Fibroblast of skin of right quadriceps (primary cell): ENCODE measurements at regions not wholly inside any gene's neighbourhood (a gene's known extent, or its start where the extent isn't known, plus 50 kb on each side); places are given as distances from the start of the nearest gene placed in this dataset.
"Not testable (repeated sequence)": the region's sequence is repeated elsewhere in the genome, so short reads cannot be mapped to it uniquely, and the experiment has no call there.

ENCODE experiments used
- DNase-seq: peaks from one replicate; pipeline ENCODE4 v3.0.0-alpha.2; 2013

DNA sequence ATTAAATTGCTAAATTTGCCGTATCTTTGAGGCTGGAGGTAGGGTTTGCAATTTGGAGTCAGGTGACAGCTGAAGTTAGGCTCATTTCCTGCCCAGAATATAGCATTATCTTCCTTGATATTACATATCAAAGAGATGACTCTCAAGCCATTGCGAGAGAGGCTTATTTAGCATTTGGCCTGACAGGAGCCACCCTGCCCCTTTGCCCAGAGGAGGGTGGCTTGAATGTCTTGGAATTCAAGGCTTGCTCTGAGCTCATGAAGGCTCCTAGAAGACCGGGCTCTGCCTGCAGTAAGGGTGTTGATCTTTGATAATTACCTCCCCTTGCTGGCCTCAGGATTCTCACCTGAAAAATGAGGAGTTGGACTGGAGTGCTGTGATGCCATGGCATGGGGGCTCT lies 251.4 kb upstream of the C2CD4B start:
- DNase-seq, result no peak

DNA sequence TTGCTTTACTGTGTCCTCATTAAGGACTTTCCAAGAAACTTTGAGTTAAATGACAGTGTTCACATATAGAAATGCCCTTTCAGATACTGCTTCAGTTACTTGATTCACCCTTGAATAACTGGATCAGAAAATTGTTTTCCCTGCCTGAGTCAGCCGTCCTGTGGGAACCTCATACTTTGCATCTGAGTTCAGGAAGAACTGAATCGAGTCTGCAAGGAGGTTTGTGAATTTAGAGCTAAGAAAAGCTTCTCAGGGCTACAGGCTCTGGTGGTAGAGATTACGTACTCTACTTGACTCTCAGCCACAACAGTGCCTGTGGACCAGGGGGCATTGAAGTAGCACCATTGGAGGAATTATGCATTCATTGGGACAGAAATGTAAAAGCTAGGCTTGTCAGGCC lies 252.4 kb upstream of the C2CD4B start:
- peak; percentile 65 for DNase-seq

GRCh38 chr15:62418496-62418895 lies 253.4 kb upstream of the C2CD4B start:
- DNase-seq, result not testable (repeated sequence)

GRCh38 chr15:62419192-62419591 lies 254.1 kb upstream of the C2CD4B start:
- no peak for DNase-seq

- DNase-seq, result not testable (repeated sequence)
These were observed 255.3 kb upstream of the C2CD4B start for GRCh38 chr15:62420371-62420770.

DNA sequence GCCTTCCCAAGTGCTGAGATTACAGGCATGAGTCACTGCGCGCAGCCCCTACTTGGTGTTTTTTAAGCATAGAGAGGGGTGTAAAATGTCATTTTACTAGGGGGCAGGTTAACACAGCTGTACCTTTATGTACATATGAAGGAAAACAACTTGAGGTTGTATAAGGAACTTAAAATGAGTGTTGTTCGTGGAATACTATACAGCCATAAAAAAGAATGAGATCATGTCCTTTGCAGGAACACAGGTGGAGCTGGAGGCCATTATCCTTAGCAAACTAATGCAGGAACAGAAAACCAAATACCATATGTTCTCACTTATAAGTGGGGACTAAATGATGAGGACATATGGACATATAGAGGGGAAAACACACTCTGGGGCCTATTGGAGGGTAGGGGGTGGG lies 256.2 kb upstream of the C2CD4B start:
- no peak for DNase-seq

GRCh38 chr15:62426387-62426956 lies 261.4 kb upstream of the C2CD4B start:
- peak; percentile 34 for DNase-seq

DNA sequence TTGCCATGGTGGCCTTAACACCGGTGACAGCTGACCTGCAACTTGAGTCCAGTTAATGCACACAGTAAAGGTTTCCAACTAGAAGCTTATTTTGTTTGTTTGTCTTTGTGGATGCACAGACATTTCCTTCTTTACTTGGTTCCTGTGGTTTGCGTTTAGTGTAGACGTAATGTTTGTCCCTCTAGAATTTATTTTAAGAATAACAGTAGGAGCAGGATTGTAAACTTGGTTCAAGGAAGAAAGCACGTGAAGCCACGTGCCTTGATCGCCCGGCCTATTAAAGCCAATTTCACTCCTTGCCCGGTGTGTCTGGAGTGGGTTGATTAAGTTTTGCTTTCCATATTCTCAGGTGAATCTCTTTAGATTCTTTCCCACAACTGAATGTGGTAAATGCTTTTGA lies 263.2 kb upstream of the C2CD4B start:
- DNase-seq, result no peak

- no peak for DNase-seq
These were observed 263.9 kb upstream of the C2CD4B start for GRCh38 chr15:62428851-62429598.

GRCh38 chr15:62430056-62430455 lies 265.0 kb upstream of the C2CD4B start:
- no peak for DNase-seq

GRCh38 chr15:62430552-62430951 lies 265.5 kb upstream of the C2CD4B start:
- DNase-seq, result no peak

GRCh38 chr15:62431008-62431797 lies 266.1 kb upstream of the C2CD4B start:
- no peak for DNase-seq

GRCh38 chr15:62431817-62432216 lies 266.7 kb upstream of the C2CD4B start:
- DNase-seq, result no peak

GRCh38 chr15:62432702-62433398 lies 267.8 kb upstream of the C2CD4B start:
- DNase-seq, result no peak

DNA sequence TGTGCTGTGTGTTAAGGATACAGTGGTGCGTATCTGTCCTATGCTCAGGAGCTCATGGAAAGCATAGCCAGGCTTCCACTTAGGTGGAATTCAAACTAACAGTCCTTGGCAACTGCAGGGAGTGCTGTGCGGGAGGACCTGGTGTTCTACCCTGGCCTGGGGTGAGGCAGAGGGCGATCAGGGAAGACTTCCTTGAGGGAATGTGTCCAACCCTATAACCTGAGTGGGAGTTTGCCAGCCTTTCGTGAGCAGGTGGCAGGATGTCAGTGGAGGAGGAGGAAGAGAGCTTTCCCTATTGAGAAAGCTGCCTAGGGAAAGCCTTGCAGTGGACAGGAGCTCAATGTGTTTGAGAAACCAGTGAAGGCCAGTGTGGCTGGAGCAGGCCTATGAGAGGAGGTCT lies 271.1 kb upstream of the C2CD4B start:
- no peak for DNase-seq

DNA sequence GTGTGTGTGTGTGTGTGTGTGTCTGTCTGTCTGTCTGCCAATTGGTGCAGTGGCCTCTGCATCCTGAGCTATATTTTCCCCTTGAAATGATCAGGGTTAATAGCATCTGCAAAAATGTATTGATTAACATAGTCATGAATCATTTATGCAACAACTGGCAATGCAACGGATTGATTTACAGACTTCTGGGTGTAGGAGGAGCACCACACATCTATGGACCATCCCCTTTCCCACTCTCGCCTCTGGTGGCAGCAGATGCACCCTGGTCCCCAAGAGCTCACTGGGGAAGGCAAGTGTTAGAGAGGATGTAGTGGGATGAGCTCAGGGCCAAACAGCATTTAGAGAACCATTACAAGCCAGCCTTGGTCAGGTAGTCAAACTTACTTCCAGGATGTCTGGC lies 272.7 kb upstream of the C2CD4B start:
- DNase-seq, result no peak

GRCh38 chr15:62439543-62440016 lies 274.5 kb upstream of the C2CD4B start:
- DNase-seq, result peak; percentile 52

DNA sequence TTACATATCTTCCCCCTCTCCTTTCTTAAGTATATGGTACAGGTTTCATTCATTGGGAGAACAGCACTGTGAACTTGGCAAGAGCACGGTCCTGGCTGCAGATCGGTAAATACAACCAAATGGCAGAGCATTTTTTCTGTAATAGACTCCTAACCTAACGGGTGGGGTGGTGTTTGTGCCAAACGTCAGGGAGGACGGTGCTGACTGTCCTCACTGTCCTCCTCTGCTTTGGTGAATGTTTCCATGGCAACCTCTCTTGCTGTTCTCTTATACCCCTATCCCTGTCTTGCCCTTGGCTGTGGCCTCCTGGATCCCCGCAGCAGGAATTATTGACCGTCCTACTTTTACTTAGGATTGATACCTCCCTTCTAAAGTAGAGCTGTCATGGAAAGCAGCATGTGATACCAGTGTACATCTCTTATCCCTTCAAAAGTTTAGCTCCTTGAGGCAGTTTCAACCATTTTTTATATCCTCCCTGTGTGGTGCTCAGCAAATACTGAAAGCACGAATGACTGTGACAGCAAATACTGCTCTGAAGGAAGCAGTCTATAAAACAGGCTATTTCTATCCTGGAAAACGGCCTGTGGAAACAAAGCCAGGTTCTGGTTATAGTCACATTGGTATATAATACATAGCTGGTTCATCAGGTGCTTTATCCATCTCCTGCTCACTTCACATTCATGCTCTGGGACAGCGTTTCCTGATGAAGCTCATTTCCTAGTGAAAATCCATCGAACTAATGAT lies 275.4 kb upstream of the C2CD4B start:
- DNase-seq, result no peak

GRCh38 chr15:62444104-62445022 lies 279.3 kb upstream of the C2CD4B start:
- peak; percentile 99 for DNase-seq

DNA sequence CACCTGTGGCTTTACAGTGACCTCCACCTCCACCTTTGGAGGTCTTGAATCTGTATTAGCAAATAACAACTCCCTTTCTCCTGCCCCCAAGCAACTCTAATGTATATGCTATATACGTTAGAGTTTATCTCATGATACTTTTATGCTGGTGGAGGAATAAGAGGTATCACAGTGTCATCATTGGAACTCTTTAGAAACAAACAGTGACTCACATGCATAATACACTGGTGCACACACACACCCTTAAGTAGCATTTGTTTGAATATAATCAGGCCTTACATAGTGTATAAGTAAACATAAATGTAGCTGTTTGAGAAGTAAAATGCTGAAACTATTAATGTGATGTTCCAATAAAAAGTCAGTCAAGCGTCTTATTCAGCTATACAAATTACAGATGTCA lies 280.2 kb upstream of the C2CD4B start:
- peak; percentile 43 for DNase-seq

DNA sequence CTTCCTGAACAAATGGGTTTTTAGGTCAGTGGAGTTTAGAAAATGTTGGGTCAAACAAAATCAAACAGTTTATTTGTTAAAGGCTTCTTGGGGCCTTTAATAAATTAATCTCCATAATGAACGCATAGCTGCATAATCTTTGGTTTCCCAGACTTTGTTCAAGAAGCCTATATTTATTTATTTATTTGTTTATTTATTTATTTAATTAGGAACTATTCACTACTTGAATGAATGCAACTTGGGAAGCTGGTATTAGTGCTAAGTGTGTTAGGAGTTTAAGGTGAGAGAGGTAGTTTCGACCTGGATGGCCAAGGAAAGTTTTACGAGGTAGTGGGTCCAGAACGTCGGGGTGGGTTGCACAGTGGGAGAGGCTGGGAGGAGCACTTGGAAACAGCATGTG lies 281.9 kb upstream of the C2CD4B start:
- DNase-seq, result no peak
